ENCODE measurements at regions not wholly inside any gene's neighbourhood (a gene's known extent, or its start where the extent isn't known, plus 50 kb on each side); places are given as distances from the start of the nearest gene placed in this dataset.

DNA sequence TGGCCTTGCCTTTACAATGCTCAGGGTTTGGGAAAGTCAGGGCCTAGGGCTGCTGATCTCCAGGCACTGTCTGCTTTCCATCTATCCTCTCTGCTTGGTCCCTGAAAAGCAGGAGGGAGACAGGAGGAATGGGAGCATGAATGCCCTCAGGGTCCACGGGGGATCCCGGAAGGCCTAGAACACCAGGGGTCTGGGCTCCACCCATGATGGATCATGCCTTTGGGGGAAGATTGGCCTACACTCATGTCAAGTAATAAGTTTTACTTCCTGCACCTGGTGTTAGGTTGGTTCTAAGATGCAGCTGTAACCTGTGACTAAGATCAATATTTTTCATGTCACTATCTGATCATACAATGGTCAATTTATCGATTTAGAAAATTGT lies 118.3 kb upstream of the GJB6 start:
- no peak for TF ChIP-seq CTCF (conservative IDR thresholded peaks at IDR 0.05 in 1 of 2, IDR thresholded peaks at IDR 0.05 in 1 of 2; ENCODE audit: extremely low read depth in 1 of 2, insufficient read depth in 1 of 2, low read depth in 1 of 2, low read length in 2 of 2)
- no peak for TF ChIP-seq EZH2 (IDR thresholded peaks at IDR 0.05; ENCODE audit: borderline replicate concordance, low read length)
